HepG2 (cell line): ENCODE measurements at regions not wholly inside any gene's neighbourhood (a gene's known extent, or its start where the extent isn't known, plus 50 kb on each side); places are given as distances from the start of the nearest gene placed in this dataset.
"Not testable (repeated sequence)": the region's sequence is repeated elsewhere in the genome, so short reads cannot be mapped to it uniquely, and the experiment has no call there.

Experiments
- ATAC-seq: fragments of 200-7000 bp; cut with Tn5 transposase; 3 replicates; pipeline ENCODE4 v1.9.1; 2020; ENCODE audit warnings: mild to moderate bottlenecking, moderate library complexity
- BruUV-seq: library from RNA; stranded (reverse); fragments of 400-500 nt; replicated peaks from 2 replicates; lab custom pipeline; 2021; lab: Mats Ljungman, UMichigan
- CTCF ChIA-PET: fragments of 300-600 bp; formaldehyde crosslinking; extraction: SDS; loops from one replicate; lab custom pipeline; 2021; ENCODE audit warnings: low total read pairs, inconsistent platforms, low intra/inter-chr PET ratio; lab: Yijun Ruan, JAX
- POLR2A ChIA-PET: fragments of 350-600 bp; sonication (Branson Sonifier 250); formaldehyde crosslinking; loops from one replicate; lab custom pipeline; 2020; ENCODE audit warnings: antibody characterized with exemption, inconsistent platforms; lab: Yijun Ruan, JAX
- DNase-seq: peaks from one replicate; pipeline ENCODE4 v3.0.0-alpha.2; 2015; ENCODE audit warnings: low spot score
- FAIRE-seq: peaks from 3 replicates; lab custom pipeline; 2011; peaks lifted over from hg19 to GRCh38; lab: Jason Lieb, UNC
- H2AFZ ChIP-seq: one replicate; pipeline ENCODE4 v1.6.1; 2011; ENCODE audit warnings: low read length, inconsistent platforms
- H3K27ac ChIP-seq: fragments of 300-600 bp; 3 replicates; pipeline ENCODE4 v1.8.0; 2011; ENCODE audit warnings: mixed run types, mild to moderate bottlenecking, mixed read lengths, low read length, inconsistent platforms; ENCODE audit not compliant: insufficient read depth; ENCODE audit errors: extremely low read length
- H3K27me3 ChIP-seq, 2 experiments: fragments of 200-600 bp in 1 of 2; 2 replicates in 1 of 2; 3 replicates in 1 of 2; pipeline versions ENCODE4 v1.6.0 to v1.8.0; 2011; ENCODE audit warnings: low read length in 2 of 2, mild to moderate bottlenecking in 2 of 2, moderate library complexity in 2 of 2, inconsistent platforms in 1 of 2; ENCODE audit not compliant: insufficient read depth in 2 of 2, control insufficient read depth in 1 of 2
- H3K36me3 ChIP-seq, 2 experiments: fragments of 200-600 bp in 1 of 2; replicated peaks in 1 of 2; 2 replicates in 1 of 2; 3 replicates in 1 of 2; pipeline versions ENCODE4 v1.5.1 to v1.8.0; 2011; ENCODE audit warnings: low read length in 2 of 2, inconsistent platforms in 1 of 2; ENCODE audit not compliant: insufficient read depth in 2 of 2, control insufficient read depth in 1 of 2
- H3K4me1 ChIP-seq: 2 replicates; pipeline ENCODE4 v1.5.1; 2012; ENCODE audit warnings: low read length, inconsistent platforms; ENCODE audit not compliant: insufficient read depth
- H3K4me2 ChIP-seq: 2 replicates; pipeline ENCODE4 v1.6.0; 2011; ENCODE audit warnings: low read depth, low read length, inconsistent platforms
- H3K4me3 ChIP-seq, 3 experiments: fragments of 200-600 bp in 1 of 3; sonication (generic), shearing (Covaris generic) in 1 of 3; replicated peaks in 1 of 3; 2 replicates each; pipeline ENCODE4 v1.5.1; 2011 to 2016; ENCODE audit warnings: low read length in 3 of 3, inconsistent platforms in 2 of 3, low read depth in 2 of 3, mild to moderate bottlenecking in 2 of 3, control low read depth in 1 of 3, mixed read lengths in 1 of 3; ENCODE audit not compliant: insufficient read depth in 1 of 3
- H3K79me2 ChIP-seq: one replicate; pipeline ENCODE4 v1.6.1; 2011; ENCODE audit warnings: low read length, inconsistent platforms; ENCODE audit not compliant: insufficient read depth
- H3K9ac ChIP-seq: 2 replicates; pipeline ENCODE4 v1.6.0; 2011; ENCODE audit warnings: mild to moderate bottlenecking, low read depth, low read length, inconsistent platforms; ENCODE audit not compliant: insufficient read depth
- H3K9me3 ChIP-seq: 2 replicates; pipeline ENCODE4 v1.5.1; 2012; ENCODE audit warnings: mild to moderate bottlenecking, low read length
- H4K20me1 ChIP-seq: 2 replicates; pipeline ENCODE4 v1.6.0; 2011; ENCODE audit warnings: inconsistent platforms, mild to moderate bottlenecking, low read length, moderate library complexity; ENCODE audit not compliant: insufficient read depth
- CBX2 ChIP-seq, 2 experiments: fragments of 200-600 bp in 1 of 2; sonication (generic); formaldehyde crosslinking in 1 of 2; IDR thresholded peaks; 2 replicates each; pipeline versions ENCODE4 v1.7.0 to v1.8.1; 2018 to 2022; ENCODE audit warnings: low read depth in 2 of 2, low read length in 1 of 2, mild to moderate bottlenecking in 1 of 2, missing genetic modification reagents in 1 of 2
- CREB1 ChIP-seq, 2 experiments: fragments of 450-650 bp in 1 of 2; IDR thresholded peaks; 2 replicates each; pipeline ENCODE4 v1.6.1; 2016 to 2017; ENCODE audit warnings: control low read depth in 1 of 2, mild to moderate bottlenecking in 1 of 2, missing compliant biosample characterization in 1 of 2, missing genetic modification characterization in 1 of 2
- MZF1 ChIP-seq: sonication (generic); formaldehyde crosslinking; IDR thresholded peaks from 2 replicates; pipeline ENCODE4 v1.8.1; 2023; ENCODE audit warnings: mild to moderate bottlenecking, missing genetic modification reagents, borderline replicate concordance
- SSRP1 ChIP-seq: IDR thresholded peaks from 2 replicates; pipeline ENCODE4 v1.6.1; 2016; ENCODE audit warnings: control low read depth
- WGBS: methylation state at CpG from one replicate; pipeline ENCODE4 v1.1.6; 2017; ENCODE audit warnings: low lambda C conversion rate; 5-methylcytosine and 5-hydroxymethylcytosine counted together
- in situ Hi-C: cut with HindIII; loops from 2 replicates; pipeline ENCODE4 v1.10.0; 2017; ENCODE audit warnings: low pct_unique_long_range_greater_than_20kb; ENCODE audit not compliant: extremely low pct_ligation_motif_present
- intact Hi-C: fragments of 100-400 bp; cut with micrococcal nuclease; formaldehyde crosslinking; loops from one replicate; pipeline ENCODE4 v1.10.0; 2022; ENCODE audit not compliant: unreplicated experiment

- intact Hi-C loops, H3K4me2 ChIP-seq, H3K9me3 ChIP-seq, H3K4me3 ChIP-seq, DNase-seq, H3K79me2 ChIP-seq, H3K27me3 ChIP-seq, H3K4me1 ChIP-seq, H3K9ac ChIP-seq, in situ Hi-C loops, H2AFZ ChIP-seq, FAIRE-seq, POLR2A ChIA-PET, ATAC-seq, H3K27ac ChIP-seq, H3K36me3 ChIP-seq, BruUV-seq, H4K20me1 ChIP-seq, CTCF ChIA-PET: not testable (repeated sequence)
- WGBS = 24% methylated on average over 9 of the region's 13 CpGs
These were observed 106.6 kb upstream of the ZNF469 start for GRCh38 chr16:88276123-88276588.

DNA sequence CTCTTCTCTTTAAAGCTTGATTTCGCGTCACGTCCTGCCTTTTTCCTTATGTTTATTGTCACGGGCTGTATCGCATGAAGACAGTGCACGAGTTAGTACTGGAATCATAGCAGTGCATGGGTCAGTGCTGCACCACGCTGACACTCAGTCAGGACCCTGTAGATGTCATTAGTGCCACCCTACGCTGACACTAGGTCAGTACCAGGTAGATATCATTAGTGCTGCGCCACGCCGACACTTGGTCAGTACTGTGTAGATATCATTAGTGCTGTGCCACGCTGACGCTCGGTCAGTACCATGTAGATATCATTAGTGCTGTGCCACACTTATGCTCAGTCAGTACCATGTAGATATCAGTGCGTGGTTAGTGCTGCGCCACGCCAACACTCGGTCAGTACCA, 106.2 kb upstream of the ZNF469 start:
- intact Hi-C loops = no loop called here
- POLR2A ChIA-PET = no interaction called here
- no peaks in the 10 kb centered on the region for H4K20me1 ChIP-seq
- H3K4me1 ChIP-seq = no peaks in the 10 kb centered on the region
- H3K27me3 ChIP-seq = no peaks in the 10 kb centered on the region
- CTCF ChIA-PET = no interaction called here
- no peak; the same call in 2 of the 3 replicates for ATAC-seq
- TF ChIP-seq SSRP1 (CRISPR knock-in tag) = no peak
- TF ChIP-seq MZF1 (CRISPR knock-in tag) = no peak
- TF ChIP-seq CBX2 (IDR thresholded peaks at IDR 0.05; ENCODE audit: low read depth, low read length) = no peak
- no peak for TF ChIP-seq CBX2 (CRISPR knock-in tag; IDR thresholded peaks at IDR 0.05; ENCODE audit: low read depth)
- peak; percentile 10; the same call in 1 of the 2 replicates for TF ChIP-seq CREB1 (IDR thresholded peaks at IDR 0.05)
- TF ChIP-seq CREB1 (CRISPR knock-in tag; IDR thresholded peaks at IDR 0.05) = no peak
- TF ChIP-seq, all 625 proteins: peak for 1
- in situ Hi-C loops = no loop called here
- Histone ChIP-seq H2AFZ (no peak overlapping the region), H3K9ac (no peak overlapping the region), H3K4me3 (no peak overlapping the region), H3K79me2 (no peaks in the 10 kb centered on the region), H3K27ac (no peak overlapping the region), H3K4me2 (no peak overlapping the region), H3K36me3 (no peaks in the 10 kb centered on the region), H3K9me3 (no peaks in the 10 kb centered on the region)
- no TSS peak for BruUV-seq
- WGBS = 61% methylated on average over 18 of the region's 18 CpGs
- DNase-seq = no peak
- no peak for FAIRE-seq
